Jurkat, Clone E6-1 (cell line): ENCODE measurements at regions not wholly inside any gene's neighbourhood (a gene's known extent, or its start where the extent isn't known, plus 50 kb on each side); places are given as distances from the start of the nearest gene placed in this dataset.

ENCODE experiments used
- DNase-seq: peaks from one replicate; pipeline ENCODE4 v3.0.0-alpha.2; 2011; ENCODE audit warnings: low read depth, low spot score
- H3K4me3 ChIP-seq: 2 replicates; pipeline ENCODE4 v1.5.1; 2011; ENCODE audit warnings: mild to moderate bottlenecking, low read length, control low read depth, moderate library complexity

GRCh38 chr3:107428051-107428858 lies 51.0 kb downstream of the CCDC54 start:
- DNase-seq, result no peak
- H3K4me3 ChIP-seq, result no peak overlapping the region

DNA sequence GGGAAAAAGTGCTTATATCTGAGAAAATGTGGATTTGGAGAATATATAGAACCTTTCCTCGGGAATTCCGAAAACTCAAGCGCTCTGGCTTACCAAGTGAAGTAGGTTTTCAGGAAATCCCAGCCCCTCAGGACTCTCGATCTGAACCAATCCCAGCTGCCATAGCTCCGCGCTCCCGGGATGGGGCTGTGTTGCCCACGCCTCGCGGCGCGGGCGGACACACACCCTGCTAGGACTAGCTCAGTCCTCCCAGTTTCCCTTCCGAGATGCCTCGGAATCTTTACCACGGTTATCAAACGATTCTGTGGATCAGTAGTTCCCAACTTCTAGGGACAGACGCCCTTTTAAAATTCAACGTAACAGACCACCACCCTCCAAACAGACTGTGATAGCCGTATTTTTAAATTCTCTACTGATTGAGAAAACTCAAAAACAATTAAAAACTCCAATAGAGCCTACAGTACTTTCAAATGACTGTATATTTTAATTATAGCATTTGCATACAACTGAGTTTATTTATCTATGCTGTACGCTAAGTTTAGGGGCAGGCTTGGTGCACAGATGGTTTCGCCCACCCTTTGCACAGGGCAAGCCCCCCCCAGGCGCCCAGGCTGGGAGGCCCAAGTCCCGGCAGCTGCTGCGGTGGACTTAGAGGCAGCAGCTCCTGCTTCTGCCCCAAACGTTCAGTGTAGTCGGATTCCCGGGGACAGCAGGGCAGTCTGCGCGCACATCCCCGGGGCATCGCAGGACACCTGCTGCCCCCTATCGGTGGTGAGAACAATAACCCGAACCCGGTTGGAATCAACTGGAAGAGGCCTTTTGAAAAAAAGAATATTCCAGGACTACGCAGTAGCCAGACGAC lies 52.3 kb downstream of the CCDC54 start:
- H3K4me3 ChIP-seq, result no peak overlapping the region
- DNase-seq, result peak; percentile 37

GRCh38 chr3:107430214-107430995 lies 53.2 kb downstream of the CCDC54 start:
- DNase-seq, result no peak

DNA sequence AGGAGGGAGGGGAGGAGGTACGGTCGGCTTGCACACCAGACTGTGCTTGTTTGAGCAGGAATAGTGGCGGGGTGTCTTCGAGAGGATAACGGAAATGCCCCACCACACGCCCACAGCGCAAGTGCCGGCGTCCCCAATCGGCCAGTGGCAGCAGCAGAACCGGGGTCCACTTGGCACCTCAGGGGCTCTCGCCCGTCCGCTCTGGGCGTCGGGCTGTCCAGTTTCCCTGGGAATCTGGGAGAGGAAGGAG lies 53.7 kb downstream of the CCDC54 start:
- H3K4me3 ChIP-seq, result peak overlapping the region; percentile 41
- DNase-seq, result no peak

More at GRCh38 chr3:107430214-107430995, 53.2 kb downstream of the CCDC54 start:
- no peak overlapping the region for H3K4me3 ChIP-seq

DNA sequence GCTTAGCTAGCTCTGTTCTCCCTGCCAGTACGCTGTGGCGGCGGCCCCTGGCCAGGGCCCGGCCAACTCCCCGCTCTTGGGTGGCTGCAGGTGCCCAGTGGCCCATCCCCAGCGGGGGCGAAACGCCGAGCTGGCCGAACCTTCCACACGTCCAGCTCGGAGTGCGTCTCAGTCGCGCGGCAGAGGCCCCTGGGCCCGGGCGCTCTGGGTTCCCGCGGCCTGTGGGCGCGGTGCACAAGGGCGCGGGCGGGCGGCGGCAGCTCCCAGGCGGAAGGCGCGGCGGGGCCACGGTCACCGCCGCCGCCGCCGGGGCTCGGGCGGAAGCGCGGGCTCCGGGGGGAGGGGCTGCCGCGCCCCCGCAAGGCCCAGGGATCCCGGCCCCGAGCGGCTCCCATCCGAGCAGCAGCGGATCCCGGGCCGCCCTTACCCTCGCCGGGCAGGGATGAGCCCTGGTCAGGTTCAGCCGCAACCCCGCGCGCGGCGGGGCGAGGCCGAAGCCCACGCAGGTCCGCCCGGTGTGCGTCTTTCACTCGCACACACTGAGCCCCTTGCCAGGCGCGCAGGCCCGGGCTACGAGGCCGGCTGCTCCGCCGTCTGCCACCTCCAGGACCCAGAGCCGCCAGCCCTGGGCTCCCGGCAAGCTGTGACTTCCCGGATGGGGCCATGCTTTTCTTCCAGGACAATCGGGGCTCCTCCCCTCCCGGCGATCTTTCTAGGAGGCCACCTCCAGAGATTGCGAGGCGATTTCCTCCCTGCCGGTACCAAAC lies 54.2 kb downstream of the CCDC54 start:
- no peak for DNase-seq
- H3K4me3 ChIP-seq, result peak overlapping the region; percentile 47

- DNase-seq, result no peak
- peak overlapping the region; percentile 47 for H3K4me3 ChIP-seq
Measured at GRCh38 chr3:107432013-107432515, 54.8 kb downstream of the CCDC54 start.

- H3K4me3 ChIP-seq, result no peak overlapping the region
- DNase-seq, result no peak
Measured at GRCh38 chr3:107432646-107433045, 55.4 kb downstream of the CCDC54 start.

DNA sequence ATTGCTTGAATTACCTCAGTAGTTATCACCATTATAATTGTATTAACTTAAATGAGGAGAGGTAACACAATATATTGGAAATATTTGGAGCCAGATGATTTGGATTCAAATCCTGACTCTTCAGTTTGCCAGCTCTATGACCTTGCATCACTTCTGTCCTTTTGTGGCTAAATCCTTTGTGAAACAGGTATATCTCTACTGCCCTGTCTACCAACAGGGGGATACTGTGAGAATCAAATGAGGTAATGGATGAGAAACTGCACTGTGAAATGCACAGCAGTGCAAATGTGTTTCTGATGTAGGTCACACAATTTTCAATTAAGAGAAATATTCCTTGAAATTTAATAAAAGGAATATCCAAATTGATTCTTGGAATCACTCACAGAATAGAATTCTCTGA lies 58.8 kb downstream of the CCDC54 start:
- no peak overlapping the region for H3K4me3 ChIP-seq
- DNase-seq, result no peak

GRCh38 chr3:107438671-107439070 lies 61.4 kb downstream of the CCDC54 start:
- no peak for DNase-seq
- no peak overlapping the region for H3K4me3 ChIP-seq

GRCh38 chr3:107441617-107442016 lies 64.4 kb downstream of the CCDC54 start:
- no peak overlapping the region for H3K4me3 ChIP-seq
- DNase-seq, result no peak

- no peak for DNase-seq
- H3K4me3 ChIP-seq, result no peak overlapping the region
Measured at GRCh38 chr3:107443461-107443860, 66.2 kb downstream of the CCDC54 start.

GRCh38 chr3:107446706-107447105 lies 69.5 kb downstream of the CCDC54 start:
- DNase-seq, result no peak
- no peak overlapping the region for H3K4me3 ChIP-seq

- DNase-seq, result no peak
- H3K4me3 ChIP-seq, result no peak overlapping the region
Measured at GRCh38 chr3:107450254-107450893, 72.4 kb upstream of the BBX start.

DNA sequence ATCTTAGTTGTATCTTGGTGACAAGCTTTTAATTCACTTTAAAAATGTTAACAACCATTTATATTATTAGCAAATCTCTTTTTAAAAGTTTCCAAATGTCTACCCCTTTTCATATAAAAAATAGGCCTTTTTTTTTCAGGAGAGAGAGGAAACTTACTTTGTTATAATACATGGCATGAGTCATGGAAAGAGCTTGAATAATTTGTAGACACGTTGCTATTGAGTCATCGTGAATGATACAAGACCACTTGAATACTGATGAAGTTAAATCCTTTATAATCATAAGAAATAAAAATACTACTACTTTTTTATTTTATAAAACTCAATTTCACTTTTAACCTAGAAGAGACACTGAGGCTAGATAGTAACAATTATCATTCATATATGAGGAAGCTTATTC lies 70.3 kb upstream of the BBX start:
- no peak overlapping the region for H3K4me3 ChIP-seq
- DNase-seq, result no peak

- no peak overlapping the region for H3K4me3 ChIP-seq
- no peak for DNase-seq
Measured at GRCh38 chr3:107453504-107453903, 69.3 kb upstream of the BBX start.

GRCh38 chr3:107455621-107456020 lies 67.1 kb upstream of the BBX start:
- DNase-seq, result no peak
- no peak overlapping the region for H3K4me3 ChIP-seq

GRCh38 chr3:107456501-107456900 lies 66.3 kb upstream of the BBX start:
- DNase-seq, result no peak
- no peak overlapping the region for H3K4me3 ChIP-seq

- no peak overlapping the region for H3K4me3 ChIP-seq
- no peak for DNase-seq
Measured at GRCh38 chr3:107458871-107459270, 63.9 kb upstream of the BBX start.

DNA sequence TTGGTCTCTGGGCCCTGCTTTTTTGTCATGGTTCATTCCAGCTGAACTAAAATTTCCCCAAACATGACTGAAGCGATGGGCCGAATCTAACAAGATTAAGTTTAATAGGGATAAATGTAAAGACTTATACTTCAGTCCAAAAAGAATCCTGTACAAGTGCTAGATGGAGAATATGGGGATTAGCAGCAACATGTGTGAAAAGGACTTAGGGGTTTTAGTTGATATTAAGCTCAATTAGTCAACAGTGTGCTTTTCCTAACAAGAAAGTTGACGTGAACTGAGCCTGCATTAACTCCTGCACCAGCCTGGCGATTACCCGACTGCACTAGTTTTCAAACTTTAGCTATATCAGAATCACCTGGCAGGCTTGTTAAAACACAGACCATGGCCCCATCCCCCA lies 61.0 kb upstream of the BBX start:
- DNase-seq, result no peak

More for the DNA sequence above, 61.0 kb upstream of the BBX start:
- H3K4me3 ChIP-seq, result no peak overlapping the region
